GM21526 (cell line): ENCODE measurements at regions not wholly inside any gene's neighbourhood (a gene's known extent, or its start where the extent isn't known, plus 50 kb on each side); places are given as distances from the start of the nearest gene placed in this dataset.

Experiments used
- ATAC-seq: cut with Tn5 transposase; IDR thresholded peaks from one replicate; pipeline ENCODE4 v1.9.1; 2021; ENCODE audit warnings: moderate library complexity; ENCODE audit not compliant: unreplicated experiment, low FRiP score

- no peak for ATAC-seq
Observed at GRCh38 chr9:2303056-2303455, 287.9 kb downstream of the SMARCA2 start.

GRCh38 chr9:2307480-2307879, 292.3 kb downstream of the SMARCA2 start:
- no peak for ATAC-seq

DNA sequence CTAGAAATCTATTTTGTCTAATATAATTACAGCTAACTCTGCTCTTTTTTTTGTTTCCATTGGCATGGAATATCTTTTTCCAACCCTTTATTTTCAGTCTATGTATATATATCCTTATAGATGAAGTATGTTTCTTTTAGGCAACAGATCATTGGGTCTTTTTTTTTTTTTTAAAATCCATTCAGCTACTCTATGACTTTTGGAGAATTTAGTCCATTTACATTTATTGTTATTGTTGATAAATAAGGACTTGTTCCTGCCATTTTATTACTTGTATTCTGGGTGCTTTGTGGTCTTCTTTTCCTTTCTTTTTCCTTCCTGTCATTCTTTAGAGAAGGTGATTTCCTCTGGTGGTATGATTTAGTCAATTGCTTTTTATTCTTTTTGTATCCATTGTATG, 296.8 kb downstream of the SMARCA2 start:
- ATAC-seq, result no peak

DNA sequence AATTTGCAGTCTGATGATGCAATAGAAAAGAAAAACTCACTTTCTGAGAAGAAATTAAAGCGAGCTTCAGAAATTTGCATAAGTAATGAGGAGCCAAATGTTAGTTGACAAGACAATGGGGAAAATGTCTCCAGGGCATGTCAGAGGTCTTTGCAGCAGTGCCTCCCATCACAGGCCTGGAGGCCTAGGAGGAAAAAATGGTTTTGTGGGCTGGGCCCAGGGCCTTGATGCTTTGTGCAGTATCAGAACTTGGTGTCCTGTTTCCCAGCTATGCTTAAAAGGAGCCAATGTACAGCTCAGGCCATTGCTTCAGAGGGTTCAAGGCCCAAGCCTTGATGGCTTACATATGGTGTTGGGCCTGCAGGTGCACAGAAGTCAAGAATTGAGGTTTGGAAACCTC, 298.4 kb downstream of the SMARCA2 start:
- no peak for ATAC-seq

DNA sequence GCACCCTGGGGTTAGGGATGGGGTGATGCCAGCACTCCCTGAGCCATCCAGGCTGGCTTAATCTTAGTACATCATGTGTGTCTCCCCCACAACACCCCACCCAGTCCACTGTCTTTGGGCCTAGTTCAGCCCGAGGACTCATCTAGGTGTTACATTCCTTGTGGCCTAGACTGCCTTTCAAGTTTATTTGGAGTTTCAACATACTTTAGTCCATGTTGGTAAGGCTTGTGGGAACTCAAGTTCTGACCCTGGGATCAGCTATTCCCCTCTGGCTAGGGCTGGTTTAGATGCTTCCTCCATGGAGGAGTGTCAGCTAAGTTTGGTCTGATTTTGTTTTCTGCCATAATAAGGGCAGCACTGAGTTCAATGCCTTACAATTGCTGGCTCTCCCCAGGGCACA, 302.4 kb downstream of the SMARCA2 start:
- ATAC-seq, result no peak

DNA sequence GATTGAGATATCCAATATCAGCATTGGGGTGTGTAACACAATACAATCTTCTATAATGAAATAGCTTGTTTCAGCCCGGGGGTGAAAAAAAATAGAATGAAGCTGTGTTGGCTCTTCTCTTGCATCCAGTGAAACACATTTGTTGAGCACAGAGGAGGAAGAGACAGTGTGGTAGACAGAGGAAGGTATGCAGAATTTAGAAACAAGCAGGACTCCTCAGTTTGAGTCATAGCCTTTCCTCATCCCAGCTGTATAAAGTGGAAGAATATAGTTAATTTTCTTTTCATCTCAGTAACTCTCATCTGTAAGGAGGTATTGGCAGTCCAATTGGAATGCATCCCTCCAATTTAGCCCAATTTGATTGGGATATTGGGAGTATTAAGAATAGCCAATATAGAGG, 302.2 kb upstream of the VLDLR start:
- ATAC-seq, result no peak

- ATAC-seq, result no peak
Observed at GRCh38 chr9:2320114-2320513, 301.5 kb upstream of the VLDLR start.

- ATAC-seq, result no peak
Observed at GRCh38 chr9:2320632-2321031, 301.0 kb upstream of the VLDLR start.

- no peak for ATAC-seq
Observed at GRCh38 chr9:2321523-2322148, 300.0 kb upstream of the VLDLR start.

DNA sequence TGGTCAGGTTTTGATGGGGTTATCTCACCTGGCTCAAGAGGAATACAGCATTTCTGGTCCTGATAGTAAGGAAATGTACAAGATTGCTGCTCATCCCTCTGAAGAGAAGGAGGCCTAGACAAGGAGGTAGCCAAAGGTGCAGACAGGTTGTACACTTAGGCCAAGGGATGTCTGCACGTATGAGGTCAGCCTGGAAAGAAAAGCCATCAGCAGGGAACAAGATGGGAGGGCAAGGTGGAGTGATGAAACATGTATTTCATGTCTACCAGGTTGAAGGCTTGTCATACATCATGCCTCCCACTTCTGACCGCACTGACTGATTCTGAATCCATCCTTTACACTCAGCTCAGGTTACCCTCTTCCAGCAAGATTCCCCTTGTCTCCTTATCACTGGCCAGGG, 296.8 kb upstream of the VLDLR start:
- ATAC-seq, result no peak

GRCh38 chr9:2332663-2333062, 288.9 kb upstream of the VLDLR start:
- ATAC-seq, result no peak

DNA sequence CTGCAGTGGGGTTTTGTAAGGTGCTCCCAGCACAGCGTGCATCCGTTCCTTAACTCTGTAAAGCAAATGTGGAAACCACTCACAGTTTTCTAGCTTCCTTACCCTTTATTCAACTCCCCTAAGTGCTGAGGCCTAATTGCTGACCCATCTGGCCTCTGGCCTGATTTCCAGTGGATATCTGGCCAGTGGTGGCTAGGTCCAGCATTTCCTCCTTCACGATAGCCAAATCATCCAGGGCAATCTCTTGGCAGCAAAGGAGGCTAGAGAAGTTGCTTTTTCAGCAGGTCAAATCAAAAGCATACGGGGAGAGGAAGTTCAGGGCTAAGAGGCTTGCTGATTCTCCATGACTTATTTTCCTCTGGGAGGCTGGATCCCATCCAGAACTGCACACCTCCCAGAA, 286.3 kb upstream of the VLDLR start:
- no peak for ATAC-seq

GRCh38 chr9:2336055-2336454, 285.5 kb upstream of the VLDLR start:
- no peak for ATAC-seq

DNA sequence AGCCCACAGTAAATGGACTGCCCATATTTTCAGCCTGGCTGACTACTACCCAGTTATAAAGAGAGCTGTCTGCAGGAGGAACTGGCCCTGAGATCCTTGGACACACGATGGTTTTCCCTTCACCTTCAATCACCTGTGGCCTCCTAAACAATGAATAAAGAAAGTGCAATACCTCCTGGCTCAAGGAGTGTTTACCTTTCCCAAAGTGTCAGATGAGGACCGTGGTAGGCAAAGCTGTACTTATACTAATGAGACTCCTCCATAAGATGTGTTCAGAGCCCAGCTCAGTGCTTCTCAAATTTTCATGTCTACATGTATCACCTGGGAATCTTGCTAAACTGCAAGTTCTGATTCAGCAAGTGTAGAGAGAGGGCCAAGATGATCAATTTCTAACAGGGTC, 284.5 kb upstream of the VLDLR start:
- ATAC-seq, result no peak

GRCh38 chr9:2337627-2338026, 284.0 kb upstream of the VLDLR start:
- ATAC-seq, result no peak

GRCh38 chr9:2338777-2339365, 282.7 kb upstream of the VLDLR start:
- no peak for ATAC-seq

- ATAC-seq, result no peak
Observed at GRCh38 chr9:2339416-2339815, 282.2 kb upstream of the VLDLR start.

DNA sequence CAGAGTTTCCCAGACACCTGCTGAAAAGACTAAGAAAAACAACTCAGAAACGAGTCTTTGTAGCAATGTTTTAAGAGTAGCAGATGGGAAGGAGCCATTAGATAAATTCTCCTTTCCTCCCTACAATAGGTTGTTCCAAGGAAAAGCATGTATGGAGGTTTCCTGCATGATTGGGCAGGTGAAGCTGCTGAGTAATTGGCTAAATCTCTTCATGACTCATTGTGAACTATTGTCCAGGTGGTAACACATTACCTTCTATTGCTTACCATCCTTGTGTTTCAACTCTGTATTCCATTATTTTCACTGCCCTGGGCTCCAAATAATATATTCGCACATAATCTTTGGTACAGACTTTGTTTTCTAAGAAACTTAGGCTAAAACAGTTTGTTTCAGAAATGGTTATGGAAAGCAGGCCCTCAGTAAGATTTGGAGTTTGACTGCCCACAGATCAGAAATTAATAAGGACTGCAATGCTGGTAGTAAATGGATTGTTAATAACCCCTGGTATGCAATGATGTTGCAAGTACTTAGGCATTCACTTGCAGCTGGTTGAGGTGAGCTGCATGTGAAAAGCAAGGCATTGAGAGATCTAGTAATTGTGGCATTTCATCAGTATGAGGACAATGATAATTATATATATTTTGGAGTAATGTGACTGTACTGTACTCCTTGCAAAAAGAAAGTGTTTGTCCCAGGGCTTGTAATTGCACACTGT, 281.4 kb upstream of the VLDLR start:
- no peak for ATAC-seq

- no peak for ATAC-seq
Observed at GRCh38 chr9:2341126-2341525, 280.5 kb upstream of the VLDLR start.

- no peak for ATAC-seq
Observed at GRCh38 chr9:2341956-2342355, 279.6 kb upstream of the VLDLR start.

DNA sequence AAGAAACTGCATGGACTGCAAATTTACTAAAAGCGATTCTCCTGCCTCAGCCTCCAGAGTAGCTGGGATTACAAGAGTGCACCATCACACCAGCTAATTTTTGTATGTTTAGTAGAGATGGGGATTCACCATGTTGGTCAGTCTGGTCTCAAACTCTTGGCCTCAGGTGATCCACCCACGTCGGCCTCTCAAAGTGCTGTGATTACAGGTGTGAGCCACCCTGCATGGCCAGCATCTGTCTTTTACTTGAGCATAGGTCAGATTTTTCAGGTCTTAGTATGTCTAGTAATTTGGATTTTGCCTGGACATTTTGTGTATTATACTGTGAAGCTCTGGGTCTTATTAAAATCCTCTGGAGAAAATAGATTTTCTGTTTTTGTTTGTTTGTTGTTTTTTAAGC, 277.8 kb upstream of the VLDLR start:
- no peak for ATAC-seq

- no peak for ATAC-seq
Observed at GRCh38 chr9:2344436-2344835, 277.2 kb upstream of the VLDLR start.
